Motor neuron (in vitro differentiated cells): ENCODE measurements at regions not wholly inside any gene's neighbourhood (a gene's known extent, or its start where the extent isn't known, plus 50 kb on each side); places are given as distances from the start of the nearest gene placed in this dataset.

ENCODE experiments used
- ATAC-seq, 8 experiments: fragments of 200-7000 bp; cut with Tn5 transposase; replicated peaks in 6 of 8; 2 replicates each; pipeline ENCODE4 v1.8.0; 2021; ENCODE audit warnings: mild to moderate bottlenecking in 8 of 8, moderate library complexity in 8 of 8
- H3K27ac ChIP-seq, 2 donors: fragments of 250-450 bp; sonication (Bioruptor Pico); 2 replicates each; pipeline ENCODE4 v1.9.0; 2021; ENCODE audit warnings: antibody characterized with exemption in 2 of 2, mild to moderate bottlenecking in 2 of 2, moderate library complexity in 1 of 2
- H3K4me1 ChIP-seq, 2 donors: fragments of 250-450 bp; sonication (Bioruptor Pico); replicated peaks in 1 of 2; 2 replicates each; pipeline ENCODE4 v1.6.1; 2021; ENCODE audit warnings: antibody characterized with exemption in 2 of 2, mild to moderate bottlenecking in 2 of 2, moderate library complexity in 1 of 2
- H3K4me3 ChIP-seq, 5 donors: fragments of 250-450 bp; sonication (Bioruptor Pico); 2 replicates each; pipeline ENCODE4 v1.9.0; 2021; ENCODE audit warnings: antibody characterized with exemption in 5 of 5, mild to moderate bottlenecking in 5 of 5, moderate library complexity in 4 of 5
- WGBS, 10 experiments: fragments of 450-650 bp; shearing (Covaris generic); methylation state at CpG; one replicate each; pipeline ENCODE4 v1.0.0; 2022; 5-methylcytosine and 5-hydroxymethylcytosine counted together
- in situ Hi-C, 9 experiments: fragments of 400-800 bp; cut with MboI; loops; one replicate each; pipeline ENCODE4 v1.15.0; 2021; ENCODE audit warnings: low sequenced_read_pairs in 9 of 9, low pct_unique_long_range_greater_than_20kb in 2 of 9; ENCODE audit not compliant: unreplicated experiment in 9 of 9

DNA sequence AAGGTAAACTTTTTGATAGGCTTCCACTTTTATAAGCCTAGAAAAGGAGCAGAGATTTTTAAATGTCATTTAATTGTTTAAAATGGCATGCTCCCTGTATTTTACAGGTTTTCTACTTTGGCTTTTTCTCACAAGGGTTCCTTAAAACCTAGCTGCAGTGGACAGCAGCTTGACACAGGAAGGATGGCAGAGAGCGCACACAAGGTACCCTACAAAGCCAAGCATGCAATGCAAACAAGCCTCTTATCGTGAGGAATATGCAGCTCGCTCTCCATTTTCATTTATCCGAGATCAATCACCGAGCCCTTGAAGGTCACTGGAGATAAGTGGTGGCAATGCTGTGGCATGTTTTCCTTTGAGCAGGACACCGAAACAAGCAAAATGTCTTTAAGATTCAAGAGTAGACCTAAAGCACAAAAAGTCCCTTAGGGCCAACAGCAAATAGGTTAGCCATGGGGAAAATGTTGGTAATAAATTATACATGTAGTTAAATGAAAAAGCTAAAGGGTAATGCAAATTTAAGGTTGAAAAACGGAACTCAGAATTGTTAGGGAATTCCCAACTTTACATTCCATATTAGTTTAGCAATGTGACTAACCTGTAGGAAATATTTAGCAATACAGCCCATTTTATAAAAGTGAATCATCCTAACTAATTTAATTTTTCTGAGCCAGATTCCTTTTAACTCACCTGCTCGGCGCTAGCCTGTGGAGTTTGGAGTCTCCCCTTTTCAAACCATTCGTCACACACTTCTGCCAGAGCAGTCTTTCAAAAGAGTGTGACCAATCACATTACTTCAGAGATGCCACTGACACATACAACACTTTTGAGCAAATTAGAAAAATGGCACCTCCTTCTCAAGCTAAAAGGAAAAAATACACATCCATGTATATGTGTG, 337.9 kb upstream of the PKDCC start:
- peaks cover 0 to 17% of the 10 kb centered on the region in 2 donors for H3K4me1 ChIP-seq
- 40 to 100% (median 57%) methylated on average over 1 to 10 of the region's 10 CpGs; no CpG with 5 or more reads in 1 of the 10 experiments for WGBS, 10 experiments
- no peak overlapping the region for H3K27ac ChIP-seq
- in situ Hi-C loops: no loop called here
- ATAC-seq: no peak
- H3K4me3 ChIP-seq: no peak overlapping the region

DNA sequence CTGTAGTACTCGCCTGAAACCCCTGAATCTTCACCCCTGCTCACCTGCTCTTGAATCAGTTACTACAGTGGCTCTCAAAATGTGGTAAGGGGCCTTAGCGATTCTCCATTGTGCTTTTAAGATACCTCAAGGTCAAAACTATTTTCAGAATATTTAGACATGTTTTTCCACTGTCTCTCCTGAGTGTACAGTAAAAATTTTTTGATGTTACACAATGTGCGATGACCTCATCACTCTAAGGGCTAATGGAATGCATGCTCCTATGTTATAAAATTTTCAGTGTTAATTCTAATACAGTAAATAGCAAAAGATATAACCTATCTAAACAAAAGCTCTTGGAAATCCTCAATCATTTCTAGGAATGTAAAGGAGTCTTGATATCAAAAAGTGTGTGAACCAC, 336.9 kb upstream of the PKDCC start:
- H3K4me1 ChIP-seq: peaks cover 0 to 17% of the 10 kb centered on the region in 2 donors
- in situ Hi-C loops: no loop called here
- no peak for ATAC-seq
- H3K4me3 ChIP-seq: no peak overlapping the region
- 19 to 100% (median 98%) methylated on average over 1 to 3 of the region's 3 CpGs; no CpG with 5 or more reads in 2 of the 10 experiments for WGBS, 10 experiments
- no peak overlapping the region for H3K27ac ChIP-seq

DNA sequence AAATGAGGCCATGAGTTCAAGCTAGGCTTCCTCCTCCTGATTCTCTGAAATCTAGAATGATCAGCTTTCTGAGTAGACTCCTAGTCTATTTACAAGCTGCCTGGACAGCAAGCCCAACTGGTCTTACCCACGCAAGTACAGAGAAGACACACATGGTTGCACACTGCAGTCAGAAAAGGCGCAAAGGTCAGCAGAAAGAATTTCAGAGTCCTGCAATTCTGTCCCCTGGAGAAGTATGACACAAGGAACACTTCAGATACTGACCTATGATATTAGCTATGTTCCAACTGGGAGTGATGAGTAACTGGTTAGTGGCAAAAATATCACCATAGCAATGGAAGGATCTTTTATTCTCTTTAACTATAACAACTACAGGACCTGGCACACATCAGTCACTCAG, 336.1 kb upstream of the PKDCC start:
- ATAC-seq: no peak

DNA sequence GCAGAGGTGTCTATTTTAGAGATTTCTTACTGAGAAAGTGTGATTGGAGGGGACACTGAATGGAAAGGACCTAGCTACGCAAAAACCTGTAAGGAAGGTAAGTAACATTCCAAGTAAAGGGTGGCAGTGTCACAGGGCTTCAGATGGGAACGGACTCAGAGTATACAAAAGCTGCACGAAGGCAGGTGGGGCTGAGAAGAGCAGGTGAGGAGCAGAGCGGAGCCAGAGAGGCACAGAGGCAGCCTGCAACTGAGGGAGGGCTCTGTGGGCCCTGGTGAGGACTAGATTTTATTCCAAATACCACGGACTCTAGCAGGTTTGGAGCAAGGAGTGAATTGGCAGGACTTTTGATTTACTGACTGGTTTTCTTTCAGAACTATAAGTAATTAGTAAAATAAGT, 331.3 kb upstream of the PKDCC start:
- WGBS, 10 experiments: 48 to 93% (median 84%) methylated on average over 1 to 5 of the region's 5 CpGs; no CpG with 5 or more reads in 1 of the 10 experiments
- no peak for ATAC-seq
- in situ Hi-C loops: no loop called here
- Histone ChIP-seq H3K4me3 (no peak overlapping the region), H3K4me1 (peaks cover 0 to 13% of the 10 kb centered on the region in 2 donors), H3K27ac (no peak overlapping the region)

More for the DNA sequence above, 336.1 kb upstream of the PKDCC start:
- Histone ChIP-seq H3K4me1 (peaks cover 0 to 17% of the 10 kb centered on the region in 2 donors), H3K4me3 (no peak overlapping the region), H3K27ac (no peak overlapping the region)
- 60 to 100% (median 67%) methylated on average over 1 to 2 of the region's 2 CpGs; no CpG with 5 or more reads in 7 of the 10 experiments for WGBS, 10 experiments
- in situ Hi-C loops: no loop called here

DNA sequence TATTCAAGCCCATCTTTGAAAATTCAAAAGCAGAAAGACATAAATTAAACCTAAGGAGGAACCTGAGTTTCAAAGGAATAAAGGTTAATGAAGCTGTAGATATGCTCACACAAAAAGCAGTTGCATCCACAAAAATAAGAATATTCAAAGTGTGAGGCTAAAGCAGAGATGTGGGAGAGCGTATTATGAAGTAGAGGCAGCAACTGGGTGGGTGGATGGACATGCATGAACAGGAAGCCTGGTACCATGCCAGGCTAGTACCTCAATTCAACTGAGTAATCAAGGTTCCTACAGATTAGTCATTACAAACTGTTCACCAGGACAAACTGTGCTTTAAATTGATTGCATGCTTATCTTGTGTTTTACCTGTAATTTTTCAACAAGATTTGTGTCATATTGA, 330.0 kb upstream of the PKDCC start:
- ATAC-seq: peak in 1 of 8 experiments; percentile 56
- in situ Hi-C loops: no loop called here

DNA sequence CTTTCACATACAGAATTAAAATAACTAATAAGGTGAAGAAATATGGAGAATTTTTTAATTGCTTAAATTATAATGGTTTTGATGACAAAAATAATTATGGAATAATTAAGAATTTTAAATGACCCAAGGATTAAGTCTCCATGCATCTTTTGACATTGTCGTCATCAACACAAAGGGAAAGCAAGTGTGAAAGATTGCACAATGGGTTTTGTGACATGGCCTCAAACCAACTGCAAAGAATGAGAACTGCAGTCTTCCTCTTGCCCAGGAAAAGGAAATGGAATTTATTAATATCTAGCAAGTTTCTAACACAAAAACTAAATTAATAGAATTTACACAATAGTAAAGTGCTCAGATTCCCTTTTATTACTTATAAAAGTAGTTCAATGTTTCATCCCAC, 329.1 kb upstream of the PKDCC start:
- WGBS, 10 experiments: 25 to 92% (median 78%) methylated on average over 1 of the region's 1 CpG
- no peak overlapping the region for H3K4me3 ChIP-seq
- no peak overlapping the region for H3K27ac ChIP-seq
- ATAC-seq: no peak
- H3K4me1 ChIP-seq: peaks cover 0 to 22% of the 10 kb centered on the region in 2 donors
- in situ Hi-C loops: no loop called here

More for the DNA sequence above, 330.0 kb upstream of the PKDCC start:
- Histone ChIP-seq H3K27ac (no peak overlapping the region), H3K4me1 (peaks cover 0 to 13% of the 10 kb centered on the region in 2 donors), H3K4me3 (no peak overlapping the region)
- 11 to 100% (median 83%) methylated on average over 1 of the region's 1 CpG; no CpG with 5 or more reads in 3 of the 10 experiments for WGBS, 10 experiments

DNA sequence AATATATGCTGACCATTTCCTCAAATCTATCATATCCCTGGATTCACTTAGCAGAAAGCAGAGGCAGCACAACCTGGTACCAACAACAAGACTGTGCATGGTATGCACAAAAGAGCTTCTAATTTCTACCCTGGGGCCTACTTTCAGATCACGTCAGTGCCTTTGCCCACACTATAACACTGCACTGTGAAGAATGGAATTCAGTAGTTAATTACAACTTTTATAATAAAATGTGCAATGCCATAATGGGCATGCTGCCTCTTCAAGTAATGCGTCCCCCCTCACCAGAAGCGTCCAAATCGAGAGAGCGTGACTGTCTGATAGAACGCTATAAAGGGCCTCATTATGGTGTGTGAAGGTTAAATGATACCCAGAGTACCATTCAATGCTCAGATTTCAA, 328.1 kb upstream of the PKDCC start:
- peaks cover 0 to 32% of the 10 kb centered on the region in 2 donors for H3K4me1 ChIP-seq
- 65 to 100% (median 94%) methylated on average over 1 to 6 of the region's 6 CpGs; no CpG with 5 or more reads in 2 of the 10 experiments for WGBS, 10 experiments
- in situ Hi-C loops: no loop called here
- H3K27ac ChIP-seq: no peak overlapping the region
- no peak overlapping the region for H3K4me3 ChIP-seq
- no peak for ATAC-seq

DNA sequence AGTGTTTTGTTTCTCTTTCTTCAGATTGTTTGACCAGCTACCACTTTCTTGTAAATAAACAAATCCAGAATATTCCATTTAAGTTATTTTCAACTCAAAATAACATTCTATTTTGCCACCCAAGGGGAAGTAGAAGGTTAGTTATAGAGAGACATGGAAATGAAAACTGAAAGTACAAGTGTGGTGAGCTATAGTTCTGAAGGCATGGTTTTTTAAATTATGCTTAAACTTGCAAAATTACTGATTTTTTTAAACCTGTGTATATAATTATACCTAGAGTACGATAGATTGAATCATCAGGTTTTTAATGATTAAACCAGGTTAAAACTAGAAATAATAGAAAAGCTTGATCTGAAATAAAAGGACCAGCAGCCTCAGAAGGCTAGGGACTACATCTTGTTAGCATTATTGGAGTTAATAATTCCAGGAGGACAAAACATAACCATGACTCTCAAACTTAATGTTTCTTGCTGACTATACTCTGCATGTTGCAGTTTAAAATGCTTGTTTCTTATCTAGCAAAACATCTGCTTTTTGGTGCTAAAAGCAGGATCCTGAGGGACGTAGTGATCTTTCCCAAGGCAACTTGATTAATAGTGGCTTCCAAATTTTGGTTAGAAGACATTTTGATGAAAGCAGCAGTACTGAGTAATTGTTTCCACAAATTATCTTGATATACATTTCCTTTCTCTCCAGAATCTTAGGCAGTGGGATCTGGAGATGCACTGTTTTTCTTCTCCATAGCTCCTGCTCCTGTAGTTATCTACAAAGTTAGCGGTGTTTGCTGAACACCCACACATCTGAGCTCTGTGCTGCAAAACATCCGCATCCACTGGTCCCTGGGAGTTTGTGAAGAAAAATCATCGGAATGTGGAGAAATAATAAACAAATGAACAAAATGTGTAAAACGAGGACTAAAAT, 327.2 kb upstream of the PKDCC start:
- Histone ChIP-seq H3K4me3 (no peak overlapping the region), H3K27ac (no peak overlapping the region), H3K4me1 (peaks cover 0 to 34% of the 10 kb centered on the region in 2 donors)
- 24 to 100% (median 75%) methylated on average over 1 to 6 of the region's 6 CpGs for WGBS, 10 experiments
- in situ Hi-C loops: no loop called here
- ATAC-seq: no peak

DNA sequence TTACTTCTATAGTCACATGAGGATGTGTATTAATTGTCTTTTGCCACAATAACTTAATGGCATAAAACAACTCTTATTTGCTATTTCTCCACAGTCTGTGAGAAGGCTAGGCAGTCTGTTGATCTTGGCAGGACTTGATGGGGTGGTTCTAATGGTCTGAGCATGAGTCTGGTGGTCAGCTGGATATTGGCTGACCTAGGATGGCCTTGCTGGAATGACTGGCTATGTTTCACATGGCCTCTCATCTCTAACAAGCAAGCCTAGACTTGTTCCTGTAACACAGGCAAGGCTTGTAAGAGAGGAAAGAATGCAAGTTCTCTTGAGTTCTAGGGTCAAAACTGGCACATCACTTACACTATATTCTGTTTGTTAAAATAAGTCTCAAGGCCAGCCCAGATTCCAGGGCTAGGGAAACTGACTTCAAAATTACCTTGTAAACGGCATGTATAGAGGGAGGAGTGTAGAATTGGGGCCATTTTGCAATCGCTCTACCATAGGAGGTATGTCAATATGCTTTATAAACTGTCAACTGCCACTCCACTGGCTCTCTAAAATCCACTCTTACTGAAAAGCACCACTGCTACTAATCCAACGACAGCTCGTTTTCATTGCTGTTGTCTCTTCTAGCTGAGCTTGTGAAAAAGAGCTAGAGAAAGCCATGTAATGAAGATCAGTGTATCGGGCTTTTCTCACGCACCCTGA, 325.0 kb upstream of the PKDCC start:
- ATAC-seq: no peak
- H3K27ac ChIP-seq: no peak overlapping the region
- in situ Hi-C loops: no loop called here

DNA sequence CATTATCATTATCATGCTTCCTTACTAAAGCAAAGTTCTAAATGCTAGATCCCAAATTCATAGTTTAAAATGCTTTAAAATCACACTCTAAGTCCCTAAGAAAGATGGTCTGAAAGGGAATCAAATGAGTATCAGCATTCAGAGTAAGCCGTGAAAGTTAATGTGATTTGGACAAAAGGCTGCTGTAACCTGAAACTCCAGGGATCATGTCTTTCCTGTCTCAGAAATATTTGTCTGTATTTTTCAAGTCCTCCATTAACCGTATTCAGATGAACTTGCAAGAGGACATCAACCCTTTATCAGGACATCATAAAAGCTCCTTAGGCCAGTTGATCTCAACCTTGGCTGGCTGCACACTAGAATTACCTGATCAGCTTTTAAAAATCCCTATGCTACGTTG, 324.3 kb upstream of the PKDCC start:
- Histone ChIP-seq H3K4me3 (no peak overlapping the region), H3K27ac (no peak overlapping the region), H3K4me1 (peaks cover 0 to 21% of the 10 kb centered on the region in 2 donors)
- in situ Hi-C loops: no loop called here
- no peak for ATAC-seq
- 0 to 100% (median 76%) methylated on average over 1 to 3 of the region's 3 CpGs; no CpG with 5 or more reads in 3 of the 10 experiments for WGBS, 10 experiments

More for the DNA sequence above, 325.0 kb upstream of the PKDCC start:
- Histone ChIP-seq H3K4me1 (peaks cover 0 to 28% of the 10 kb centered on the region in 2 donors), H3K4me3 (no peak overlapping the region)
- WGBS, 10 experiments: 35 to 97% (median 90%) methylated on average over 1 to 6 of the region's 6 CpGs; no CpG with 5 or more reads in 1 of the 10 experiments

DNA sequence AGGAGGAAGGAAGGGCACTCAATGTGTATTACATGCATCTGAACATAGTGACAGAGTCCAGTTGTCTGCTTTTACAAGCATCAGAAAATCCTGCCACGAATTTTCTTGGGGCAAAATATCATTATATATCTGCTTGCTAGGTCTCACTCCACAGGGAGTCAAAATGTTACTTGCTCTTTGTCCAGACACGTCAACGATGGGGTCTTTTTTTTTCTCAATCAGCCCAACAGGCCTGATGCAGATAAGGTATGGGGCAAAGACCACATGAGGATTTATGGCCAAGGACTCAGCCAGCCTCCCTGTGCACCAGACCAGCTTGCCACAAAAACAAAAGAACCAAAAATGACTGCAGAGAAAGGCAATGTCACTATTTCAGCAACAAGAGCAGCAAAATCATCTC, 323.4 kb upstream of the PKDCC start:
- peak in 1 of 8 experiments; percentile 52 for ATAC-seq
- in situ Hi-C loops: no loop called here
- H3K4me1 ChIP-seq: peaks cover 0 to 21% of the 10 kb centered on the region in 2 donors
- no peak overlapping the region for H3K4me3 ChIP-seq
- 0 to 67% (median 25%) methylated on average over 1 to 3 of the region's 3 CpGs; no CpG with 5 or more reads in 1 of the 10 experiments for WGBS, 10 experiments
- peak overlapping the region in 1 of 2 donors; percentile 25 for H3K27ac ChIP-seq

DNA sequence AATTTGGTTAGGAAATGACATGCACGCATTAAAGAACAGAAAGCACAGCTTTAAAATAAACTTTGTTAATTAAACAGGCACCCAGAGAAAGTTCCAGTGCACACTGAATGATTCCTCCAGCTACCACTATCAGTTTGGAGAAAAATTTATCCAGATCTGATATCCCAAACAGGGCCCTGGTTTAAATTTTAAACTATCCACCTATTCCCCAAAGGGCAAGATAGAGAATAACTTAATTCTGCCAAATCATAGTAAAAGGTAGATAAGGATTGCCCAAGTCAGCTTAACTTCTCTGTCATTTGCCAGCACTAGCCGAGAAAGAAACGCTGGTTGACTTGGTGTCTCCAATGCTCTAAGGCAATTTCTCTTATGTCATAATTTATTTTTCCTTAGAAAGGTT, 321.9 kb upstream of the PKDCC start:
- Histone ChIP-seq H3K27ac (no peak overlapping the region), H3K4me3 (no peak overlapping the region), H3K4me1 (peaks cover 0 to 21% of the 10 kb centered on the region in 2 donors)
- in situ Hi-C loops: no loop called here
- no peak for ATAC-seq
- 57 to 100% (median 82%) methylated on average over 1 to 3 of the region's 3 CpGs; no CpG with 5 or more reads in 1 of the 10 experiments for WGBS, 10 experiments
